GM19397 (cell line): ENCODE measurements at regions not wholly inside any gene's neighbourhood (a gene's known extent, or its start where the extent isn't known, plus 50 kb on each side); places are given as distances from the start of the nearest gene placed in this dataset.
"Not testable (repeated sequence)": the region's sequence is repeated elsewhere in the genome, so short reads cannot be mapped to it uniquely, and the experiment has no call there.

Experiments used
- ATAC-seq: cut with Tn5 transposase; IDR thresholded peaks from one replicate; pipeline ENCODE4 v1.9.1; 2021; ENCODE audit warnings: mild to moderate bottlenecking, moderate library complexity; ENCODE audit not compliant: unreplicated experiment

DNA sequence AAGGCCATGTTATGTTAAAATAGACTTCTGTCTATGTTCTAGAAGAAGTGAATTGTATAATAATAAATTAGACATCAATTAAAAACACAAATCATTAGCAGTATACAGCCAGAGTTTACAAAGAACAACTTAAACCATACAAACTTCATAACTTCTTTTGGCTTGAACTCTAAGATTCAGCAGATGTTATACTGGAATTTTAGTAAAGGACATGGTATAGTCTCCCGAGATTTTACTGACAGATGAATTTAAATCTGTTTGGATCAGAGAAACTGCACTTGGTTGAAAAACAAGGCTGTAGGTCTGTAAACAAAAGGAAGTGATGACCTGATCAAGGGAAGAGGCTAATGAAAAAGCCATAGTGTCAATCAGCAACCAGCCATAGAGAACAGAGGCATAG, 132.6 kb upstream of the TBX18 start:
- no peak for ATAC-seq

DNA sequence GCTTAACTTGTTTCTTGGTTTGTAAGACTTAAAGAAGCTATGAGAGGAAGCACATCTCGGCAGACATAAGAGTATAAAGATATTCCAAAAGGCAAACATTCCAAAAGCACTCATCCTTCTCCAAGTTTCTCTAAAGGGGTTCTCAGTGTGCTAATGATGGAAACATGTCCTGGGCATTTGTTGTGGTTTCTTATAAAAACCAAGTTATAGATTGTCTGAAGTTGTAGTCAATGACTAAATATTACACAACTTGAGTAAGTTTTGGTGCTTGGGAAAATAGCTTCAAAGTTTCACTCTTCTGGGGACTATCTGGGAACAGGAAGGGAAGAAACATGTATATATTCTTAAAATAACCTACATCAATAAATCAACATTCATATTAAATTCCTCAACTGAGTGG, 128.3 kb upstream of the TBX18 start:
- ATAC-seq: no peak

DNA sequence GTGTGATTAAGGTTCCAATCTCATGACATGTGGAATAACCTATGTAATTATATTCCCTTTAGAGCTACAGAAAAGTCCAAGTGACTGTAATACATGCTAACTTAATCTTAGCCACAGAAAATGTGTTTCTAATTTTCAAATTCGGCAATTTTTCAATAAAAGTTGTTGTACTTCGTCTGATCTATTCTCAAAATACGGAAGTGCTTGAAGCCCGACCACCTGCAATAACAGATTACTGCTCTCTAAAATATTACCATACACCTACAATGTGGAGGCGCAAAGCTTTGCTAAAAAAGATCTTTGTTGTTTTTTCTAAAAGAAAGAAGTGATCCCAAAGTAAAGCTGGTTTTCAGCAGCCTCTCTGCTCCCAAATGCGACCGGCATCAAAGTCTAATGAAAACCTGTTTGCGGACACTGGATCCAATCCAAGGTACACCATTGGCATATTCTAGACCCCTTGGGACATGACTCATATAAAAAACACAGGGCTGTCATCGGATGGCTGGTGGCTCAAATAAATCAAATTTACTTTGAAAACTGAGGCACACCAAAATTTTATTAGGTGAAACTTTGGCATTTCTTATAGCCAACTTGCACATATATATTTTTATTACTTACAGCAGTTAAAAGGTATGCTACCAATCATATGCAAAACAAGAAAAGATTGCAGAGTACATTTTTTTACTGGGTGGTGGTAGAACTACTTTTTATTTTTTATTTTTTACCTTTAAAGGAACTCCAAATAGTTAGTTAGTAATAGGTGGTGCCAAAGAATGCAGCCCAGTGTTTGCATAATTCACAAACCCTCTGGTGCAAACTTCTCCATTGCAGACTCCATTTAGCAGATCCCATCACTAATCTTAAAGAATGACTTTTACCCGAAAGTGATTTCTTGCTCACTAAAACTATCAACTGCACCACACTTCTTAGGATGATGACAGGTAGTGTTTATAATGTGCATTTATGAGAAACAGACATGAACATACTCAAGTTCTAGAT, 118.7 kb upstream of the TBX18 start:
- no peak for ATAC-seq

DNA sequence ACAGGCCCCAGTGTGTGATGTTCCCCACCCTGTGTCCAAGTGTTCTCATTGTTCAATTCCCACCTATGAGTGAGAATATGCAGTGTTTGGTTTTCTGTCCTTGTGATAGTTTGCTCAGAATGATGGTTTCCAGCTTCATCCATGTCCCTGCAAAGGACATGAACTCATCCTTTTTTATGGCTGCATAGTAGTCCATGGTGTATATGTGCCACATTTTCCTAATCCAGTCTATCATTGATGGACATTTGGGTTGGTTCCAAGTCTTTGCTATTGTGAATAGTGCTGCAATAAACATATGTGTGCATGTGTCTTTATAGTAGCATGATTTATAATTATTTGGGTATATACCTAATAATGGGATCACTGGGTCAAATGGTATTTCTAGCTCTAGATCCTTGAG, 115.0 kb upstream of the TBX18 start:
- not testable (repeated sequence) for ATAC-seq

DNA sequence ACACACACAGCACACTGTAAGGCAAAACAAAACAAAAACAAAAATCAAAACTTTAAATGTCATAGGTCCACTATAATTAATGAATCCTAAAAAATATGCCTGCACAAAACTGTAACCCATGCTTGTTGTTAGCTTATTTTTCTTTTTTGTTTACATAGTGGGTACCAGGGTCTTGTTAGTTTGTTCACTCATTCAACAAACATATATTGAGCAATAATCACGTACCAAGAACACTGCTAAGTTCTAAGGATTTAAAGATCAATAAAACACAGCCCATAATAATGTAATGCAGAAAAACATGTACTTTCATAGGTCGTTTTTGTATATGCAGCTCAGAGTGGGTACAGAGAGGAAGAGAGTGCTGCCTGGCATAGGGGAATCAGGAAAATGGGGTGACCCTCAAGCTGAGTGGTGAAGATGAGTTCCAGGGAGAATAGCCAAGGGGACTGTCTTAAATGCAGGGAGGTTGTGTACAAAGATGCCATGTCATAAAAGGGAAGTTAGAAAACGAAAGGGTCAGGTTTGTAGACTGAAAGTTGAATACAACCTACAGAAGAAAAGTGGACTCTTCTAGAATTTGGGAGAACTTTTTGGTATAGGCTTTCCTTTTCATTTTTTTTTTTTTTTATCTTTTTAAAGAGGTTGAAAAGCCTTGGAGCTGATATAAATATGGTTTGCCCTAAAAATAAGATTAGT, 113.3 kb upstream of the TBX18 start:
- ATAC-seq: no peak

DNA sequence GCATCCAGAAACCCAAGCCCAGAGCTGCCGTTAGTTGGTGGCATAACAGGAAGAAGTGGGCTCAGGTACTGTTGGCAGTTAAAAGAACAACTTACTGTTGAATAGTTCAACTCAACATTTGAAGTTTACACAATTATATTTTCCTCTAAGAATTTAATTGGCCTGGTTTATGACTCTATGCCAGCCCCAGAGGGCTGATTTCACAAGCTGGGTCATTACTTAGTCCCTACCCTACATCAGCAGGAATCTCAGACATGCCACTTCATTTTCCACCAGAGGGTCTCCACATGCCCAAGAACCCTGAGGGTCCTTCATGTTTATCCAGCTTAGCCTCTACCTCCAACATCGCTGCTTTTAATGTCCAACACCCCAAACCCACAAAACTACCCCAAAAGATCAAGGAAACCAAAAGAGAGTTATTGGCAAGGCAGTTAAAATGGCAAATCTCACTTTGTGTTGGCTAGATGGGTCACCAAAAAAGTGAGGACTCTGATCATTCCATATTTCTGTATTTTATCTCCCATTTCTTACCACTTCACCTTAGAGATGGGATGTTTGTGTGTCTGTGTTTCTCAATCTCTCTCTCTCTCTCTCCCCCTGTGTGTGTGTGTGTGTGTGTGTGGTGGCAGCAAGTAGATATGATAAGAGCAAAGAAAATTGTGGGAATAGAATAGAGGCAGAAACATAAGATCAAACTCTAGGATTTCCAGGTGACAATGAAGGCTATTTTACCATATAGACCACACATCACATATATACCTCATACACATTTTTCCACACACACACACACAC, 112.5 kb upstream of the TBX18 start:
- no peak for ATAC-seq

DNA sequence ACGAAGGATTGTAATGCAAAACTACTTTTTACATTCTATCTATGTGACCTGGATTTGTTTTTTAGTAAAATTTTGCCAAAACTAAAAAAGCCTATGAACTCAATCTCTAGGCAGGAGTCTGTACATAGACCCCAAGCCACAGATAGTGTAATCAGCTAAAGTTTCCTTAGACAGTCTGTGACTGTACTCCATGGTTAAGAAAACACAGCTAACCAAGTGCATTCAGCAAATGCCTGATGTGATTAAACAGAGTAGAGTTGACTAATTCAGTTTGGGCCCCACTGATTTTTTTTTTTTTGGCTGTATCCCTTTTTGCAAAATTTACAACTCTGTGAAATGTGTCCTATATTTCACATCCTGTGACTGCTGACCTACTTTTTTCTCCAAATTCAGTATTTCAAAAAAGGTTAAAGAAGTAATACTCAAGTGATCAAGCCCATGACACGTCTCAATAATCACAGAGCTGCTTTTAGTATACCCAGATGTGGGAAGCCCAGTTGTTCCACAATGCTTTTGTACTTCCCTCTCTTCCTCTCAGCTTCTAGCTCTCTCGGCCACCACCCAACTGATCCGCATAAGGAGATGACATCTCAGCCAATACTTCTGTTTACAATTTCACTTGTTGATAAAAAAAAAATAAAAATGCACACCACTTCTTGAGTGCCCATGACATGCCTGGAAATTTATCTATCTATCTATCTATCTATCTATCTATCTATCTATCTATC, 108.8 kb upstream of the TBX18 start:
- no peak for ATAC-seq

DNA sequence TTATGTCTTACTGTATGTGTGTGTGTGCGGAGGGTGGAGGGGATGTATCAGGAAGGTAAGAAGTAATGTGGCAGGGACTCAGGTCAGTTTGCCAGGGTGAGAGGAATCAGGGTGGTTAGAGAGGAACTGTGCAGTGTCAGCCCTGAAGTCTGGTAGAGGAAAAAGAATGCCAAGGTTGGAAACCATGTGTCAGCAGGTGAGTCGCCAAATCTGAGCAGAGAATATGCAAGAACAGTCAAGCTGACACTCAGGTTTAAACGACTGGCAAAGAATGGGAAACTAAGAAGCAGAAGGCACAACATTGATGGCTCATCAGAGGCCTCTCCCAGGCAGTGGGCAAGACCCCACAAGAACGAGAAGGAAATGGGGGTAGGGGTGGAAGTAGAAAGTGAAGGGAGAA, 107.5 kb upstream of the TBX18 start:
- ATAC-seq: no peak

DNA sequence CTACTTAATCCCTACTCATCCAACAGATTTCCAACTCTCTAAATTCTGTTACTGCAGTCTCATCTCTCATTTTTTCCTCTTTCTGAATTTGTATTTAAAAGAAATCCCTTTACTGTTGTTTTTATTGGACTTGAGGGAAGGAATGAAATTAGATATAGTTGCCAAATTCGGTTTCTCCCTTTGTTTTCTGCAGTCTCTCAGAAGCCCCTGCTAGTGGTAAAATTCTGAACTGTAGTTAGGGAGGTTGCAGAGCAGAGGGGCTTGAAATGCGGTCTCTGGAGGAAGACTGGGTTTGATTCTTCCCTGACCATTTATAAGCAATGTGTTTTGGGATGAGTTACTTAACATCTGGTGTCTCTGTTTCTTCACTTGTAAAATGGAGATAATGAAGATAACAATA, 106.3 kb upstream of the TBX18 start:
- ATAC-seq: no peak

DNA sequence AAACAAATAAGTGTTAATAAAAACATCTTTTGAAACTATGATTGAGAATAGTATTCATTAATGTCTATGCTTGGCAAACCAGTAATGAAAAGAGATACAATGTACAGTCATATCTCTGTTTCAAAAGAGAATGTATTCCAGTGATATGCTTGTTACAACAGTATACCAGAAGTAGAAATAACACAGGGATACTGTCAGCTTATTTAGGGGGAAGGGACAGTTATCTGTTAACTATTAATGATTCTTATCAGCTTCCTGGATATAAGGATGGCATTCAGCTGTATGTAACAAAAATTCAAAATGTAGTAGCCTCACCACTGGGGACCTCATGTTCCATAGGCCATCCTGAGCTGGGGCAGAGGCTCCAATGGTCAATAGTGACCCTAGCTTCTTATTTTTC, 103.8 kb upstream of the TBX18 start:
- no peak for ATAC-seq

DNA sequence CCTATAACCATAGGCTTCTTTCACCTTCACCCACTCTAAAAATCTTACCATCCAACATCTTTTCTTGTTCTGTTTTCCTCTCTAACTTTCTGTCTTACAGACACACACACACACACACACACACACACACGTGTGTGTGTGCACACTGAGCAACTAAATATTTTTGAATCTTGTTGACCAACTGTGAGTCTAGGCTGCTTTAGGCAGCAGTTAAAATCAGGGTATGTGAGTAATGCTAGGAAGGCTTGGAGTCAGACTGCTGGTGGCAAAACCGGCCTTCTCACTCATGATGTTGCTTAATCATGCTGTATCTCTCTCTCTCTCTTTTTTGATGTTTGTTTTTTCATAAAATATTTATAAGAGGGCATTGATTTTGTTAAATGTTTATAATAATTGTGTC, 103.1 kb upstream of the TBX18 start:
- ATAC-seq: no peak

DNA sequence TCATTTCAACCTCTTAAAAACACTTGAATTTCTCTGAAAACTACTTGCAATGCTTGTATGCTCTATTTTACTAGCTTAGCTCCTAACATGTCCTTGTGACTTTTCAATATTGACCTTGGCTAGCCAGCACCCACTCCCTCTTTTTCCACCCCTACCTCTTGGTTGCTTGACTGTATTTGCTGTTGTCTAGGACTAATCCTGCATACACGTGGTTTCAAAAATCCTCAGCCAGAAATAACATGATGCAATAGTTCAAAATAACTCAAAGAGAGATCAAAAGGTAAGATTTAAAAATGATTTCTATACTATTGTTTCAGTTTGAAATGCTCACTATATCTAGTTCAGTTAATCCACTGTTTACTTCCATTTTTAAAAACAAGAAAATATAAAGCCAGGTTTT, 102.3 kb upstream of the TBX18 start:
- no peak for ATAC-seq

DNA sequence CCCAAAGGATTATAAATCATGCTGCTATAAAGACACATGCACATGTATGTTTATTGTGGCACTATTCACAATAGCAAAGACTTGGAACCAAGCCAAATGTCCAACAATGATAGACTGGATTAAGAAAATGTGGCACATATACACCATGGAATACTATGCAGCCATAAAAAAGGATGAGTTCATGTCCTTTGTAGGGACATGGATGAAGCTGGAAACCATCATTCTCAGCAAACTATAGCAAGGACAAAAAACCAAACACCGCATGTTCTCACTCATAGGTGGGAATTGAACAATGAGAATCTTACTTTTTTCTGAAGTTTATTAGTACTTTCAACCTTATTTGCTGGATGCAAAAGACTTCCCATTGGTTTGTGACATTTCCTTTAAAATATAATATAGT, 101.0 kb upstream of the TBX18 start:
- ATAC-seq: not testable (repeated sequence)

DNA sequence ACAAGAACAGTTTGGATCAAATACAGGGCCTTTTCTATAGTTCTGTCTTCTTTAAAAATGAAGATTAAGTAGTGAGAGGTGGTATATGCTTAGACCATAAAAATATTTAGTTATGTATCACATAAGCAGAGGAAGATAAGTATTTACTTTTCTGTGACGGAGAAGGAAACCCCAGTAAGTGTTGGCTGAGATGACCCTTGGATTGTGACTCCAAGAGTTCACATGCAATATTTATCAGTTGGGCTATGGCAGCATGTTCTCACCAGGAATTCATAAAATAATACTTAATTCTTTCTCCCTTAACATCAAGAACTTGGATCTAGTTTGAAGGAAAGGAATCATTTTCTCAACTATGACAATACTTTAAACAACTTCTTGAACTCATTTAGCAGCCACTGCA, 98.4 kb upstream of the TBX18 start:
- ATAC-seq: no peak

DNA sequence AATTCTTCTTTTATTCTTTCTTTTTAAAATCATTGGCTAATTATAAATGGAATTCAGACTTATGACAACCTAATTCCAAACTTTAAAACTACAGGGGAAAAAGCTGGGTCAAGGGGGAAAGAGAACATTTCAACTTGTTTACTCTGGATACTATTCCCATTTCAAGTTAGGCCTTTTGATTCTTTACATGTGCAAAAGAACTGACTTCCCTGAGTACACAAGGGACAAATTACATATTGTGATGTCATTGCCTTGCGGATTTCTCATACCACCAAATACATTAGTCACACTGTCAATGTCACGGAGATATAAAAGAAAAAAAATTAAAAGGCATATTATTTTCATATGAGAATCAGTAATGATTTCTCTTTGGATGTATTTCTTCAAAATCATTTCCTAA, 96.5 kb upstream of the TBX18 start:
- ATAC-seq: no peak

DNA sequence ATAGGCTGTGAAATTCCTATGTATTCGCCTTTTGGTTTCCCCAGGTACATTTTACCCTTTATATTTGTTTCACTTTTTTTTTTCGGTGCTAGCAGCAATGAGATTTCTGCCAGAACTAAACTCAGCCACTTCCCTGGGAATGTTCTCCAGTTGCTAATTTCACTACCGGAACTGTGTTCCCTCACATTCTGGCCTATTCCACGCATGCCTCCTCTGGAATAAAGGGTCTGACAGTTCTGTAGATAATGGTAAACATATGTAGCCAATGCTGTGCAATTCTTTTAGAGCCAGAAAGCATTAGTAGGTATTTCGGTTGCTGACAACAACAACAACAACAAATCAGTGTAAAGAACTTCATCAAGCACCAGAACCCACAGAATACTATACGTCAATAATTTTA, 96.1 kb upstream of the TBX18 start:
- no peak for ATAC-seq

DNA sequence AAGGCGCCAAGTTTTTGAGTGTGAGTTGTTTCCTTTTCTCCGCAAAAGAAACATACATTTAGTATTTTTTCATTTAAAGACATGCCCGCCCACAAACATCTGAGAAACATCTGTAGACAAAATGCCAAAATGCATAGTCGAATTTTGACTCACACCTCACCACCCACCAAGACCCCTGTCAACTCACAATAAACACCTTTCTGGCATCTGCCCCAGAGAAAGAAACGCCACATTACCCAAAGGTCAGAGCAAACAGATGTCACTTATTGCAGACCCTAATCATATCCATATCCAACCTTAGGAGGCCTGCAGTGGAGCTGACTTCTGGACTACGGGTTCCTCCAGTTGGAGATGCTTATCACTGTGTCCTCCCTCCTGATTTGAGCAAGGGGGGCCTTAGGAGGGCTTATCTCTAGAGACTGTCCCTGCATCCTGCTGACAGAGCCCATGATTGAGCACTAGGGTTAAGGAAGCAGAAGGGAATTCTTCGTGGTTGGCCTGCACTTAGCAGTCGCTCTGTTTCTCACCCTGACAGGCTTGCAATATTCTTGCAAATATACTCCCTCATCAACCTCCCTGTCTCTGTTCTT, 90.5 kb upstream of the TBX18 start:
- no peak for ATAC-seq

DNA sequence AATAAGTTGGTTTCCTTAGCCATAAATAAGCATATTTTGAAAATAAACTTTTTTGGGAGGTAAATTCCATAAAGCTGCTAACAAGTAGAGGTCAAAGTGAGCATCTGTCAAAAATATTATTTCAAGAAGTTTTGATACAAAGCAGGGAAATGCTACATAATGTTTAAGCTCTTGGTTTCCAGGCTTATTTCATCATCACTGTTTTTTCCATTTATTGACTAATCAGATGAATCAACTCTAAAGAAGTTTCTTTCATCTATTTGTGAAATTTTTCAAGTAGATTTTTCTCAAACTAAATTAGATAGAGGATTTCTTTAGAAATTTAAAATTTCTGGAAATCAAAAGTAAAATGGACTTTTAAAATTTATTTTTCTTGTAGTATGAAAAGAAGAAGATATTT, 89.5 kb upstream of the TBX18 start:
- ATAC-seq: no peak

DNA sequence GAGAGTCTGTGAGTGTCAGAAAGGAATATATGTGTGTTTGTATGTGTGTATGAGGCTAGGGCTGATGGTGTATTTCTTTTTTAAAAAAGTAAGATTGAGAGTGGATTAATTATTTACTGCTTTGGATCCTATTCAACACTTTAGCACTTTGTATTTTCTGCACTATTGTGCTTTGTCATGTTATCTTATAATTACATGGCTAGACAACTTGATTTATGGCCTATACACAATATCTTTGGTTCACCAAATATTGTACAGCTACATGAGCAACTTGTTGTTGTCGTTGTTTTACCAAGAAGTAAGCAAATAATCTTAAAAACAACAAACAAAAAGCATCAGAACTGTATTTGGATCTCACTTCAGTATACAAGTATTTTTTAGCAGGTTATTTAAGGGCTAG, 84.6 kb upstream of the TBX18 start:
- ATAC-seq: no peak

DNA sequence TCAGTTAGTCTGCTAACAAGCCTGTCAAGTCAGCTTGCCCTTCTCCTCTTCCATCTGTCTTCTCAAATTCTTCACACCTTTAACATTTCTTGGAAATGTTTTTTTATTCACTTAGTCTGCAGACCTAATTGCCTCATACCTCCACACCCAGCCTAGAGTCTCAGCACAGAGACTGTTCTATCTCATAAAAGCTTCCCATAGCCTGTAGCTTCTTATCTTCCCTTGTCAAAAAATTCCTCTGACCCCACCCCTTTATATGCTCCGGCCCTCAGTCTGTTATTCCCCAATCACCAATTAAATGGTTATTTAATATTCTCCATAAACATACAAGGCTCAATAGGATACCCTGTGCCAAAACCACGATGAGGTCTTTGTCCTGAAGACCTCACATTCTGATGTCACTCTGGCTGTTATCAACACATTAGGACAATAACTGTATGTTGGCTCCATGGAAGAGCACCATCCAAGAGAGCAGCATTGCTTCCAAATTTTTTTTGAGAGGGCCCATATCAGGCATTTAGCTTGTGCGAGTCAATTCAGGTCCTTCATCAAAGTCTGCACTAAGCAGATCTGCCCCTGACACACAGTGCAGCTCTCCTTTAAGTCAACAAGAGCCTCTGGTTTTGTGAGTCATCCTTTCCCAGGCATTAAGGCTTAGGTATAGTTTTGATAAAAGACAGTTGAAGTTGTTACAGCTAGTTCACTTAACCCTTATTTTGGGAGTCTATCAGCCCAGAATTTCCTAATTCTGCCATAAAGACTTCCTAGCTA, 83.2 kb upstream of the TBX18 start:
- no peak for ATAC-seq
